ENCODE measurements at regions not wholly inside any gene's neighbourhood (a gene's known extent, or its start where the extent isn't known, plus 50 kb on each side); places are given as distances from the start of the nearest gene placed in this dataset.

DNA sequence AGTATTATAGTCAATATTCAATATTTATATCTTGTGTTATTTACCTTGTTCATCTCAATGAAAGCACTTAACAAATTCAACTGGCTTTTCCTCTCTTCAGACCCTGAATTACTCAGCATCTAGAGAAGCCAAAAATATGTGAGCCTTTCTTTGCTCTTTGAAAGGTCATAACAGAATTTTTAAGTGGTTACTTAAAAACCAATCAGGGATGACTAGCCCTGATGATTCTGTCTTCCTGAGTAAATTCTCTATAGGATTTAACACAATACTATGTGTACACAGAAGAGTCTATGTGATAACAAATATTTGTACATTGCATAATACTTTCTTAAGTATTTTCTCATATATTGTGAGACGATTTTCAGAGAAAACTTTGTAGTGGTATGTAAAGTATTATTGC lies 546.3 kb downstream of the MAT2B start:
- DNase-seq, result no peak

- DNase-seq, result no peak
These were observed 547.2 kb downstream of the MAT2B start for GRCh38 chr5:164052536-164053093.

DNA sequence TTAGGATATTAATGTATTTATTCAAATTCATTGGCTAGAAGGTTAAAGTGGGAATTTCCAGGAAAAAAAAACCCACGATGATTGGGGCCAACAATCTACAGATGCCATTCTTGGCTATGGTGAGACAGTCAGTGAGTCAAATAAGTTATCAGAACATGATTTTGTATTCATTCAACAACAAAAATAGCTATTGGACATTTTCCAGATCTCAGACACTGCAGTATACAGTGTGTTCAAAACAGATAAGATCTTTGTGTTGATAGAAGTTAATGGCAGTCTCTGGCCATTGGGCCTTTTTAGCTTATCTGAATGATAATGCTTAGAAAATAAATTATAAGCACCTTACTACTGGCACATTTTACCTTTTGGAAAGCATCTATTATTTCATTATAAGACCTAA lies 547.7 kb downstream of the MAT2B start:
- no peak for DNase-seq

DNA sequence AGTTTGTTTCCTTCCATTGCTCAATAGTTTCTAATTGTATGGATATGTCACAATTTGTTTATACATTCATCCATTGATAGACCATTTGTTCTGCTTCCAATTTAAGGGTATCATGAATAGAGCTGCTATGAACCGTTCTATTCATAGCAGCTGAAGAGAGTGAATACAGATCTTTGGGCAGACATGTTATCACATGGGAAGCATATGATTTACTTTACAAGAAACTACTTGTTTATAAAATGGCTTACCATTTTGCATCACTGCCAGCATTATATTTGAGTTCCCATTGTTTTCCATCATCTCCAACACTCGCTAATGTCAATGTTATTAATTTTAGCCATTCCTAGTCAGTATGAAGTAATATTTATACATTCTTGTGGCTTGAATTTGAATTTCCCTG lies 549.0 kb downstream of the MAT2B start:
- no peak for DNase-seq

GRCh38 chr5:164057121-164057520 lies 551.7 kb downstream of the MAT2B start:
- no peak for DNase-seq

GRCh38 chr5:164058621-164059020 lies 553.2 kb downstream of the MAT2B start:
- no peak for DNase-seq

- DNase-seq, result no peak
These were observed 554.1 kb downstream of the MAT2B start for GRCh38 chr5:164059471-164059870.

GRCh38 chr5:164060786-164061355 lies 555.5 kb downstream of the MAT2B start:
- no peak for DNase-seq

DNA sequence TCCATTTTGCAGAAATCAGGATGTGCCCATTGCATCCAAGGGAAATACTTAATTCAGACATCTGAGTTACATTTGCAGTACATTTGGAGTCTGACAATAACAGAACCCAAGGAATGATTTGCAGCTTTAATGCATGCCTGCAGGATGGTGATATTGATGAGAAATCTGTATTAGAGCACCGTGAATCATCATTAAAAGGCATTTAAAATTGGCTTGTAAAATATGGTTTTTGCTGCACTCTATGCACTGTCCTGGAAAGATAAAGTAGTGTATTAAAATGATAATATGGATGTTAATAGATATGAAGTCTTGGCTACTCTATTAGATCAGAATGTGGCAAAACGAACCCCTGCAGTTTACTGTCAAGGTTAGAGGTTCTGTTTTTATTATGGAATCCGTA lies 556.9 kb downstream of the MAT2B start:
- DNase-seq, result no peak

DNA sequence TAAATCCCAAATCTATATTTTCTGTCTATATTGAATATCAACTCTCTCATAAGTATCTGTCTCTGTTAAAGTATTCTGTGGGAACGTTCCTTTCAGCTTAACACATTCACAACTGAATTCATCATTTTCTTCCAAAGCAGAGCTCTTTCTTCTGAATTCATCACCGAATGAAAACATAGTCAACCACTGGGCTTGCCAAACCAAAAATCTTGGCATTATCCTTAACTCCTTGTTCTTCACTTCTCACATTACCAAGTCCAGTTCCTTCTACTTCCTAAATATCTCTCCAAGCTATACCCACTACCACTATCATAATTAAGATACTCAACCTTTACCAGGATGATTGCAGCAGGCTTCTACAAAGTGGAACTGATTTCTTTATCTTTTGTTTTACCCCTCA lies 559.8 kb downstream of the MAT2B start:
- DNase-seq, result no peak

- DNase-seq, result no peak
These were observed 566.3 kb downstream of the MAT2B start for GRCh38 chr5:164071671-164072070.

GRCh38 chr5:164073081-164073480 lies 567.7 kb downstream of the MAT2B start:
- DNase-seq, result no peak

DNA sequence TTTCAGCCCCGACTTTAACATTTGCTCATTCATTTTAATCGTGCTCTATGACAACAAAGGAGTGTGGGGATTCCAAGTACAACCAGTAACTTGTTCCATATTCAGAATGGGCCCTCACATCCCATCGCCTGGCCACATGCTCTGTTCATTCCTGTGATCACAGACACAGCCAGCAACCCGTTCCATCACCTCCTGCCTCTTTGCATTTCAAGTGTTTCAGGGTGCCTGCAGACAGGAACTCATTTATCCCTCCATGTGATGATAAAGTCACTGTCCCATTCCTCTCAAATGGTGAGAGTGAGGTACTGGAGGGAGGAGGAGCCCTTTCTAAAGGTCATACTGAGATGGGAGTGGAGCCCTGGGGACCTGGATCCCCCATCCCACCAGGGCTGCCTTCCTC lies 571.1 kb downstream of the MAT2B start:
- DNase-seq, result no peak

- no peak for DNase-seq
These were observed 584.9 kb downstream of the MAT2B start for GRCh38 chr5:164090358-164090757.

GRCh38 chr5:164091836-164092235 lies 586.4 kb downstream of the MAT2B start:
- no peak for DNase-seq

DNA sequence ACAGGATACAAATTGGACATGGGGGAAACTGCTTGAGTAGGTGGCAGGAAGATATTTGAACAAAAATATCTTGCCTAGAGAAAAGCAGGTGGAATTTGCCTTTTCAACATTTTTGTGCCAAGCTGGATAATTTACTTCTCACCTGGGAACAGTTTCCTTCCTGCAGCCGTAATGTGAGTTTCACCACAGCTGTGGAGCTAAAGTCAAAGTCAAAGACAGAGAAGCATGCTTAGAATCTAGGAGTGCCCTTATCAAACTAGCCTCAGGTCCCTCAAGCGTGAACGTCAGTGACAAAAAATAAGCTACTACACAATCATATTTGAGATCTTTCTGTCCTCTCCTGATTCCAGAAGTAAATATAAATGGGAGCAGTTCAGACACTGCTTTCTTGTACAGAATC lies 588.9 kb downstream of the MAT2B start:
- no peak for DNase-seq

DNA sequence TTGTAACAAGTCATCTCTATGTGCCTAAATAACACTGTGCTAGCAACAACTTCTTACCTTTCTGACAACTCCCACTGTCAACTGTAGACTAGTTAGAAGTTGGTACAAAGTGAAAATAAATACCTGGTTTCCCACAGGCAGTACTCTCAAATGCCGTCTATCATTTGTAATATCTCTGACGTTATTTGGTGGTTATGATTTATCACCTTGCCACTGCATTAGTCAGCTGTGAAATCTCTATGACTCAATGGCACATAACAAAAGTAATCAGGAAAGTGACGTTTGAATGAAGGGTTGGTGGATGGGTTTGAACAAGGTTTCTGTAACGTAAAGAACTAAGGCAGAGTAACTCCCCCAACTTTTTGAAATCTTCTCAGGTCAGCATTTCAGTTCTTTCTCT lies 592.3 kb downstream of the MAT2B start:
- no peak for DNase-seq

DNA sequence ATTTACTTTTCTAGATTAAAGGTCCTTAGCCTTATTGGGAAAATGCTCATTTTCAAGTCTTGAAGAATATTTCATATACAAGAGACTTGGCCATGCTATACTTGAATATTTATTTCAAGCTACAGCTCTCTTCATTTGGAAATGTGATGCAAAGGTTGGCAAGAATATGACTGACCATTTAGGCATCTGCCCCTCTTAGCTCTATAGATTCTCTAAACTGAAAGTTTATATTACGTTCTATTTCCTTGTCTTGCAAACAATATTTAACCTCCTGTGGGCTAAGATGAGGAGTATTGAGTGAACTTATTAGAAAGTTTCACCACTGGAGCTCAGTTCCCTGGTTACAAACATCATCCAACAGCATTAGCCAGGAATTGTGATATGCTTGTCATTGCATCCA lies 593.1 kb downstream of the MAT2B start:
- DNase-seq, result no peak

- DNase-seq, result no peak
These were observed 593.6 kb downstream of the MAT2B start for GRCh38 chr5:164098979-164099378.

GRCh38 chr5:164115420-164115819 lies 610.0 kb downstream of the MAT2B start:
- no peak for DNase-seq

GRCh38 chr5:164119806-164120447 lies 614.5 kb downstream of the MAT2B start:
- no peak for DNase-seq

GRCh38 chr5:164127527-164127926 lies 622.1 kb downstream of the MAT2B start:
- no peak for DNase-seq

GRCh38 chr5:164132358-164132757 lies 626.9 kb downstream of the MAT2B start:
- no peak for DNase-seq

DNA sequence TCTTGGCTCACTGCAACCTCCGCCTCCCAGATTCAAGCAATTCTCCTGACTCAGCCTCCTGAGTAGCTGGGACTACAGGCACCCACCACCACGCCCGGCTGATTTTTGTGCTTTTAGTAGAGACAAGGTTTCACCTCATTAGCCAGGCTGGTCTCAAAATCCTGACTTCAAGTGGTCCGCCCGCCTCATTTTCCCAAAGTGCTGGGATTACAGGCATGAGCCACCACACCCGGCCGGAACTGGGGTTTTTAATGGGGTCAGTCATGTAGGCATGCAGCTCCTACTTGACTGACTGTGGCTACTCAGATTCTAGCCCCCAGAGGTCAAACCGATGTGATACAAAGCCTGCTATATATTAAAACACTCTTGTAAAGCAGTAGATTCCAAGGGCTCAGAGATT lies 631.7 kb downstream of the MAT2B start:
- DNase-seq, result no peak

- no peak for DNase-seq
These were observed 634.0 kb downstream of the MAT2B start for GRCh38 chr5:164139423-164139822.
